ENCODE measurements at regions not wholly inside any gene's neighbourhood (a gene's known extent, or its start where the extent isn't known, plus 50 kb on each side); places are given as distances from the start of the nearest gene placed in this dataset.

- Mint-ChIP-seq H3K9me3 (ENCODE audit: low read depth) (no peaks in the 10 kb centered on the region), H3K4me3 (ENCODE audit: low read depth) (no peak overlapping the region), H3K27ac (no peak overlapping the region), H3K4me1 (ENCODE audit: low read depth) (peaks cover 3% of the 10 kb centered on the region), H3K27me3 (no peaks in the 10 kb centered on the region), H3K36me3 (ENCODE audit: insufficient read depth) (no peaks in the 10 kb centered on the region)
- DNase-seq (ENCODE audit: low spot score, unreplicated experiment) = no peak
- no peak for TF ChIP-seq CTCF (IDR thresholded peaks at IDR 0.05; ENCODE audit: unreplicated experiment)
Measured at GRCh38 chr2:191515551-191515950, 162.4 kb upstream of the NABP1 start.

GRCh38 chr2:191516260-191516659, 161.7 kb upstream of the NABP1 start:
- no peak for DNase-seq (ENCODE audit: low spot score, unreplicated experiment)
- no peak overlapping the region for H3K27ac Mint-ChIP-seq
- H3K4me1 Mint-ChIP-seq (ENCODE audit: low read depth) = peaks cover 3% of the 10 kb centered on the region
- no peaks in the 10 kb centered on the region for H3K27me3 Mint-ChIP-seq
- TF ChIP-seq CTCF (IDR thresholded peaks at IDR 0.05; ENCODE audit: unreplicated experiment) = no peak
- no peak overlapping the region for H3K4me3 Mint-ChIP-seq (ENCODE audit: low read depth)
- no peaks in the 10 kb centered on the region for H3K36me3 Mint-ChIP-seq (ENCODE audit: insufficient read depth)
- H3K9me3 Mint-ChIP-seq (ENCODE audit: low read depth) = no peaks in the 10 kb centered on the region

GRCh38 chr2:191521608-191522208, 156.2 kb upstream of the NABP1 start:
- Mint-ChIP-seq H3K4me1 (ENCODE audit: low read depth) (peaks cover 6% of the 10 kb centered on the region), H3K9me3 (ENCODE audit: low read depth) (no peaks in the 10 kb centered on the region), H3K4me3 (ENCODE audit: low read depth) (no peak overlapping the region), H3K36me3 (ENCODE audit: insufficient read depth) (no peaks in the 10 kb centered on the region), H3K27me3 (no peaks in the 10 kb centered on the region), H3K27ac (no peak overlapping the region)
- no peak for DNase-seq (ENCODE audit: low spot score, unreplicated experiment)
- TF ChIP-seq CTCF (IDR thresholded peaks at IDR 0.05; ENCODE audit: unreplicated experiment) = peak; percentile 71

- no peak for TF ChIP-seq CTCF (IDR thresholded peaks at IDR 0.05; ENCODE audit: unreplicated experiment)
- Mint-ChIP-seq H3K4me3 (ENCODE audit: low read depth) (no peak overlapping the region), H3K27me3 (no peaks in the 10 kb centered on the region), H3K4me1 (ENCODE audit: low read depth) (peaks cover 6% of the 10 kb centered on the region), H3K36me3 (ENCODE audit: insufficient read depth) (no peaks in the 10 kb centered on the region), H3K27ac (peak overlapping the region; percentile 17), H3K9me3 (ENCODE audit: low read depth) (no peaks in the 10 kb centered on the region)
- no peak for DNase-seq (ENCODE audit: low spot score, unreplicated experiment)
Measured at GRCh38 chr2:191522478-191523120, 155.3 kb upstream of the NABP1 start.

- no peak overlapping the region for H3K27ac Mint-ChIP-seq
- no peak for TF ChIP-seq CTCF (IDR thresholded peaks at IDR 0.05; ENCODE audit: unreplicated experiment)
- H3K4me3 Mint-ChIP-seq (ENCODE audit: low read depth) = no peak overlapping the region
- no peaks in the 10 kb centered on the region for H3K36me3 Mint-ChIP-seq (ENCODE audit: insufficient read depth)
- H3K27me3 Mint-ChIP-seq = no peaks in the 10 kb centered on the region
- no peak for DNase-seq (ENCODE audit: low spot score, unreplicated experiment)
- no peaks in the 10 kb centered on the region for H3K9me3 Mint-ChIP-seq (ENCODE audit: low read depth)
- peaks cover 6% of the 10 kb centered on the region for H3K4me1 Mint-ChIP-seq (ENCODE audit: low read depth)
Measured at GRCh38 chr2:191526091-191526490, 151.8 kb upstream of the NABP1 start.

Measured in progenitor cell of endocrine pancreas (in vitro differentiated cells).